Activated B cell treated with CpG ODN at 0.5 μM for 24 hours (primary cell): ENCODE measurements at regions not wholly inside any gene's neighbourhood (a gene's known extent, or its start where the extent isn't known, plus 50 kb on each side); places are given as distances from the start of the nearest gene placed in this dataset.

Experiments
- ATAC-seq: fragments of 200-7000 bp; cut with Tn5 transposase; one replicate; pipeline ENCODE4 v1.10.0; 2021; ENCODE audit warnings: low read depth, mild to moderate bottlenecking, moderate library complexity
- CTCF ChIA-PET: fragments of 350-600 bp; sonication (Branson Sonifier 250); formaldehyde crosslinking; loops from one replicate; lab custom pipeline; 2021; ENCODE audit warnings: antibody characterized with exemption; lab: Charles Lee
- POLR2A ChIA-PET: fragments of 350-600 bp; sonication (Branson Sonifier 250); formaldehyde crosslinking; loops from one replicate; lab custom pipeline; 2021; ENCODE audit warnings: antibody characterized with exemption; lab: Charles Lee
- DNase-seq: peaks from one replicate; pipeline ENCODE4 v3.0.0; 2022
- H3K27ac Mint-ChIP-seq: one replicate; pipeline ENCODE4 v1.8.0; 2020; ENCODE audit warnings: mixed read lengths
- H3K27me3 Mint-ChIP-seq: one replicate; pipeline ENCODE4 v1.8.0; 2021; ENCODE audit warnings: mixed read lengths
- H3K36me3 Mint-ChIP-seq: one replicate; pipeline ENCODE4 v1.8.0; 2021; ENCODE audit warnings: low read depth, mixed read lengths
- H3K4me1 Mint-ChIP-seq: one replicate; pipeline ENCODE4 v1.8.0; 2021; ENCODE audit warnings: mixed read lengths
- H3K4me3 Mint-ChIP-seq: one replicate; pipeline ENCODE4 v1.8.0; 2020; ENCODE audit warnings: mild to moderate bottlenecking, mixed read lengths
- H3K9me3 Mint-ChIP-seq: one replicate; pipeline ENCODE4 v1.8.0; 2020; ENCODE audit warnings: mixed read lengths
- CTCF ChIP-seq: fragments of 200-600 bp; IDR thresholded peaks from one replicate; pipeline ENCODE4 v1.8.0; 2022; ENCODE audit warnings: antibody characterized with exemption, mild to moderate bottlenecking
- intact Hi-C: fragments of 100-400 bp; cut with micrococcal nuclease; formaldehyde crosslinking; loops from one replicate; pipeline ENCODE4 v1.15.1; 2024

- no peak overlapping the region for H3K4me3 Mint-ChIP-seq
- intact Hi-C loops = no loop called here
- POLR2A ChIA-PET = no interaction called here
- DNase-seq (no peak), ATAC-seq (no peak)
- H3K36me3 Mint-ChIP-seq = no peaks in the 10 kb centered on the region
- H3K27ac Mint-ChIP-seq = no peak overlapping the region
- CTCF ChIA-PET = no interaction called here
- no peak for TF ChIP-seq CTCF
- H3K4me1 Mint-ChIP-seq = no peaks in the 10 kb centered on the region
- no peaks in the 10 kb centered on the region for H3K27me3 Mint-ChIP-seq
- peaks cover 5% of the 10 kb centered on the region for H3K9me3 Mint-ChIP-seq
Measured at GRCh38 chr18:42525905-42526304, 570.9 kb downstream of the PIK3C3 start.

GRCh38 chr18:42527766-42528165 lies 572.7 kb downstream of the PIK3C3 start:
- no peak for TF ChIP-seq CTCF
- no peak for ATAC-seq
- no peaks in the 10 kb centered on the region for H3K27me3 Mint-ChIP-seq
- H3K4me1 Mint-ChIP-seq = no peaks in the 10 kb centered on the region
- intact Hi-C loops = no loop called here
- no peak overlapping the region for H3K27ac Mint-ChIP-seq
- ChIA-PET POLR2A (no interaction called here), CTCF (no interaction called here)
- H3K9me3 Mint-ChIP-seq = peaks cover 5% of the 10 kb centered on the region
- DNase-seq = no peak
- no peak overlapping the region for H3K4me3 Mint-ChIP-seq
- no peaks in the 10 kb centered on the region for H3K36me3 Mint-ChIP-seq

- no peaks in the 10 kb centered on the region for H3K27me3 Mint-ChIP-seq
- TF ChIP-seq CTCF = no peak
- no peaks in the 10 kb centered on the region for H3K36me3 Mint-ChIP-seq
- ATAC-seq (no peak), DNase-seq (no peak)
- intact Hi-C loops = no loop called here
- H3K4me3 Mint-ChIP-seq = no peak overlapping the region
- peaks cover 5% of the 10 kb centered on the region for H3K9me3 Mint-ChIP-seq
- no peak overlapping the region for H3K27ac Mint-ChIP-seq
- CTCF ChIA-PET = no interaction called here
- no peaks in the 10 kb centered on the region for H3K4me1 Mint-ChIP-seq
- POLR2A ChIA-PET = no interaction called here
Measured at GRCh38 chr18:42530276-42530675, 575.2 kb downstream of the PIK3C3 start.

GRCh38 chr18:42532119-42532518 lies 577.1 kb downstream of the PIK3C3 start:
- ATAC-seq (no peak), DNase-seq (no peak)
- H3K27ac Mint-ChIP-seq = no peak overlapping the region
- peaks cover 5% of the 10 kb centered on the region for H3K9me3 Mint-ChIP-seq
- ChIA-PET POLR2A (no interaction called here), CTCF (no interaction called here)
- H3K4me3 Mint-ChIP-seq = no peak overlapping the region
- H3K27me3 Mint-ChIP-seq = no peaks in the 10 kb centered on the region
- no peak for TF ChIP-seq CTCF
- no peaks in the 10 kb centered on the region for H3K4me1 Mint-ChIP-seq
- intact Hi-C loops = no loop called here
- H3K36me3 Mint-ChIP-seq = no peaks in the 10 kb centered on the region

GRCh38 chr18:42533009-42533575 lies 578.1 kb downstream of the PIK3C3 start:
- ChIA-PET CTCF (no interaction called here), POLR2A (no interaction called here)
- intact Hi-C loops = no loop called here
- Mint-ChIP-seq H3K4me1 (no peaks in the 10 kb centered on the region), H3K36me3 (no peaks in the 10 kb centered on the region), H3K27ac (no peak overlapping the region), H3K27me3 (no peaks in the 10 kb centered on the region), H3K9me3 (peaks cover 5% of the 10 kb centered on the region), H3K4me3 (no peak overlapping the region)
- TF ChIP-seq CTCF = no peak
- DNase-seq (no peak), ATAC-seq (no peak)
